VCaP (cell line): ENCODE measurements at regions not wholly inside any gene's neighbourhood (a gene's known extent, or its start where the extent isn't known, plus 50 kb on each side); places are given as distances from the start of the nearest gene placed in this dataset.

Experiments used
- H3K27ac ChIP-seq: fragments of 450-650 bp; 2 replicates; pipeline ENCODE4 v1.5.1; 2017
- TF ChIP-seq, protein P1 (sequence below): fragments of 450-650 bp; conservative IDR thresholded peaks from 2 replicates; pipeline ENCODE4 v1.5.1; 2017; ENCODE audit warnings: mild to moderate bottlenecking, moderate library complexity

DNA sequence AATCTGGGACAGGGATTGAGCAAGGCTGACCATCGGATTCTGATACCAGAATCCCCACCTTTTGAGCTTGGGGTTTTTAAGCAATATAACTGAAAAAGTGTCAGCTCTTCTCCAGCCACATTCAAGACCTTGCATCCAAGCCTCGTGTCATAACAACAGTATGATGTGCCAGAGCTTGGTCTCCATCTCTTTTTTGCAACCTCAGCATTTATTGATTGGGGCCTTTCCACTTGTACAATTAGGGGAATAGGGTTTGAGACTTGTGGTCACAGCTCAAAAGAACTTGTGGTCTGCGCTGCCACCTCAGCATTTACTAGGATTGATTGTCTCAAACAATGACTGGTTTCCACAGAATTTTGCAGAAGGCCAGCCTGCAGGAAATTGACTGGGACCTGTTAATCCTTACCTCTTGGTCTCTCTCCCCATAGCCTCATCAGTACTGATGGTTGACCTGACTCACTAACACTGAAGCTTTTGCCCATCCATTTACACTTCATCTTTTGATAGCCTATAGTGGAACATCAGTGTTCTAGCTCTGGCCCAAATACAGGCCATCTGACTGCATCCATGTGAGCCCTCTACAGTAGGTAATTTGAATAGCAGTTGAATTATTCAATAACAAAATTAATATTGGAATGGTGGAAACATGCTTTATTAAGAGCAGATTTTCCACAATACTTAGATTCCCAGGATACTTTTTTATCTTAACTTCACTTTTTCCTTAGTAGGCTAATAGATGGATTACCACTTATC, 381.6 kb upstream of the PRR16 start:
- H3K27ac ChIP-seq: no peak overlapping the region
- TF ChIP-seq, protein P1, sequence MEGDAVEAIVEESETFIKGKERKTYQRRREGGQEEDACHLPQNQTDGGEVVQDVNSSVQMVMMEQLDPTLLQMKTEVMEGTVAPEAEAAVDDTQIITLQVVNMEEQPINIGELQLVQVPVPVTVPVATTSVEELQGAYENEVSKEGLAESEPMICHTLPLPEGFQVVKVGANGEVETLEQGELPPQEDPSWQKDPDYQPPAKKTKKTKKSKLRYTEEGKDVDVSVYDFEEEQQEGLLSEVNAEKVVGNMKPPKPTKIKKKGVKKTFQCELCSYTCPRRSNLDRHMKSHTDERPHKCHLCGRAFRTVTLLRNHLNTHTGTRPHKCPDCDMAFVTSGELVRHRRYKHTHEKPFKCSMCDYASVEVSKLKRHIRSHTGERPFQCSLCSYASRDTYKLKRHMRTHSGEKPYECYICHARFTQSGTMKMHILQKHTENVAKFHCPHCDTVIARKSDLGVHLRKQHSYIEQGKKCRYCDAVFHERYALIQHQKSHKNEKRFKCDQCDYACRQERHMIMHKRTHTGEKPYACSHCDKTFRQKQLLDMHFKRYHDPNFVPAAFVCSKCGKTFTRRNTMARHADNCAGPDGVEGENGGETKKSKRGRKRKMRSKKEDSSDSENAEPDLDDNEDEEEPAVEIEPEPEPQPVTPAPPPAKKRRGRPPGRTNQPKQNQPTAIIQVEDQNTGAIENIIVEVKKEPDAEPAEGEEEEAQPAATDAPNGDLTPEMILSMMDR: 0 out of 2 replicates have a peak, but pooled peaks have one; percentile 12

DNA sequence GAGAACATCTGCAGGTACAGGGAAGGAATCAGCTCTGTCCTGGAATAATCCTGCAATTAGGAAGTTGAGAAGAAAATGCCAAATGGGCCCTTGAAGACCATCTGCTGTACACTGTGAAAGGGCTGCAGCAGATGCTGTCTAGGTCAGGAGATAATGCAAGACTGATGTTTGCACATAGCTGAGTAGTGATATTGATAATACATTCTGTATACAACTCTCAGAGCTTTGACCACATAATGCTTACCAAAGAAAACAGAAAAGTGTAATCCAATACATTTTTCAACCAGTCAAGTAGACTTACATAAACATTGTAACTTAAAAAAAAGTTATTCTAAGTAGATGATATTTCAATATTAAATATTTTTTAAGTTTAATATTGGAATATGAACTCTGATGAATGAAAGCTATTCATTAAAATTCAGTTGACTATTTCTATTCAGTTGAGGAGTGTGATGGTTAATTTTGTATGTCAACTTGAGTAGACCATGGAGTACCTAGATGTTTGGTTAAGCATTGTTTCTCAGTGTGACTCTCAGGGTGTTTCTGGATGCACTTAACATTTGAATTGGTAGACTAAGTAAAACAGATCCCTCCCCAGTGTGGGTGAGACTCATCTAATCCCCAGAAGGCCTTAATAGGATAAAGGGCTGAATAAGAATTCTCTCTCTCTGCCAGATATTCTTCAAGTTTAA, 380.1 kb upstream of the PRR16 start:
- TF ChIP-seq, protein P1: no peak

GRCh38 chr5:120084543-120084870, 379.6 kb upstream of the PRR16 start:
- no peak overlapping the region for H3K27ac ChIP-seq
- TF ChIP-seq, protein P1: no peak

More for the DNA sequence above, 380.1 kb upstream of the PRR16 start:
- no peak overlapping the region for H3K27ac ChIP-seq

DNA sequence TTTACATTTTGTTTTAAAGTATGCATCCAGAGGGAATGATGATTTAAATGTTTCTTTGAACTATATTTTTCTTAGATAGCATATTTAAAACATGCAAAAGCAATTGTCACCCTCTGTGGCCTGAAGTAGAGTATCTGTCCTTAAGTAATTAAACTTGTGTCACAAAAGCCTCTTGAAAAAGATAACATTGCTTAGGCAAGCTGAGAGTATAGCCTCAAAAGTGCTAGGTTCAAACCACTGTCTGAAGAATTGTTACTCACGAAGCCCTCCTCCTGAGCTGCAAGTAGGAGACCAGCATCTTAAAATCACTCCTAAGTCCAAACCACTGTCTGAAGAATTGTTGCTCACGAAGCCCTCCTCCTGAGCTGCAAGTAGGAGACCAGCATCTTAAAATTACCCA, 378.0 kb upstream of the PRR16 start:
- TF ChIP-seq, protein P1: no peak
- H3K27ac ChIP-seq: no peak overlapping the region

- TF ChIP-seq, protein P1: no peak
- H3K27ac ChIP-seq: no peak overlapping the region
Observed at GRCh38 chr5:120088412-120088811, 375.7 kb upstream of the PRR16 start.

GRCh38 chr5:120088836-120089235, 375.3 kb upstream of the PRR16 start:
- no peak overlapping the region for H3K27ac ChIP-seq
- TF ChIP-seq, protein P1: no peak

- H3K27ac ChIP-seq: no peak overlapping the region
- TF ChIP-seq, protein P1: no peak
Observed at GRCh38 chr5:120091376-120091948, 372.6 kb upstream of the PRR16 start.
